ENCODE measurements at regions not wholly inside any gene's neighbourhood (a gene's known extent, or its start where the extent isn't known, plus 50 kb on each side); places are given as distances from the start of the nearest gene placed in this dataset.

DNA sequence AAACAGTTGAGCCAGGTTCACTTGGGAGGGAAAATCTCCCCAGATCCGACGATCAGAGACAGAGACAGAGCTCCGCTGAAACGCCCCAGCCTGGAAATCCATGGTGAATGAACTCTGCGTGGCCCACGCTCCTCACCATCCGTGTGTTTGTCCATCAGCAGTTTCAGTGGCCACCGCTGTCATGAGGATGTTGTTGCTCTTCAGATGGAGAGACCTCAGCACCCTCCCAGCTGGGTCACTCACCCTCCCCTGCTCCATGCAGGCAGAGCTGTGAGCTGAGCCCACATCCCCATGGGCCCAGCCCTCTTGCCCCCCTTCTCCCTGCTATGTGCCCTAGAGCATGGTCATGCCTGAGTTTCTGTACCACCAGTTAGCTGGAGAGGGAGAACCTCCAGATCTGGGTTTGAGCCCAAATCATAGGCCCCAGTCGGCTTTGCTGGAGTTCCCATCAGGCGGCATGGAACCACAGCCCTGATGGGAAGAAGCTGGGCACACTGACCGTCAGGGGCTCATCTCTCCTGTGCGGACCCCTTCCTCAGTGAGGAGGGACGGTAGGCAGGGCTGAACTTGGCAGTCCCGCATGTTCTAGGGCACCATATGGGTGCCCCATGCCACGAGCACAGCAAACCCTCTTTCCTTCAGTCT, 154.4 kb upstream of the COL5A1 start:
- no peak for DNase-seq

GRCh38 chr9:134488331-134489280, 153.0 kb upstream of the COL5A1 start:
- DNase-seq: no peak

DNA sequence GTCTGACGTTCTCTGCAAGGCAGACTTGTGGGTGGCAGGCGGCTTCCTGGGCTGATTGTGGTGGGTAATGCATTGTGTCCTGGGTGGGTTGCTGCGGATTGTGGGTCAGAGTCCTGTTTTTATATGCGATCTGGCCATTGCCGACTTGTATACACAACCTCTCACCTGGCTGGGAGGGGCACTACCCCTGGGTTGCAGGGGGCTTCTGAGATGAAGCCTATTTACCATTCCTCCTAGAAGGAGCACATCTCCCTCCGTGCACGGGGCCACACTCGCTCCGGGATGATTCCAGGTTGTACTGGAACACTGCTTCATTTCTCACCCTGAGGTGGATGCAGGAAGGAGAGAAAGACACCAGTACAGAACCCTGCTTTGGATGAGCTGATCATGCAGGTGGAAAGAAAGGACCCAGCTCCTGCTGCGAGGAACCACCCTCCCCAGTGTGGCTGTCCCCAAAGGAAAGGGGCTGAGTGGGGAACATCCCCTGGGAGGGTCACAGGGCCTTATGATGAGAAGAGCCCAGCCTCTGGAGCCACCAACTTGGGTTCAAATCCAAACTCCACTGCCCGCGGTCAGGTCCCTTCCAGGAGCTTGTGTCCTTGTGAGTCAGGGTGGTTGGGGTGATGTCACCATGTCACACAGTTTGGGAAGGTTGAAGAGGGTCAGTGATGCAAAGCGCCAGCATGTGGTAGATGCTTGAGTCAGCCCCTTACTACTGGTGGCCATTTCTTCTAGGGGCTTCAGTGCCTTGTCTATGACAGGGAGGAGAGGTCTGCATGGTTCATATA, 151.8 kb upstream of the COL5A1 start:
- peak in 2 of 3 donors; percentile 7 to 11 for DNase-seq

DNA sequence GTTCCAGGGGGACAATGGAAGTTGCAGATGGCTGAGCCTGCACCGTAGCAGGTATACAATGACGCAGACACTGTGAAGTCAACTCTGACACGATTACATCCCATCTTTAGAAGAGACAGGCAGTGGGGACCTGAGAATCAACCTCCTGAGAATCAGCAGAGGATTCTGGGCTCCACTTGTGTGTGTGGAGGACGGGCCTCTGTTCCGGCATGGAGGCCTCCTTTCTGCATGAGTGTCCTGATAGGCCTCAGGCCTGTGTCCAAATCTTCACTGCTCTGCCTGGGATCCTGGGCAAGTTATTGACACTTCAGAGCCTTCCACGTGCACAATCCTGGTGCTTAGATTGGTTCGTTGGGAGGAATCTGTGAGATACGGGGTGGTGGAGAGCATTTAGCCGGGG, 151.2 kb upstream of the COL5A1 start:
- no peak for DNase-seq

DNA sequence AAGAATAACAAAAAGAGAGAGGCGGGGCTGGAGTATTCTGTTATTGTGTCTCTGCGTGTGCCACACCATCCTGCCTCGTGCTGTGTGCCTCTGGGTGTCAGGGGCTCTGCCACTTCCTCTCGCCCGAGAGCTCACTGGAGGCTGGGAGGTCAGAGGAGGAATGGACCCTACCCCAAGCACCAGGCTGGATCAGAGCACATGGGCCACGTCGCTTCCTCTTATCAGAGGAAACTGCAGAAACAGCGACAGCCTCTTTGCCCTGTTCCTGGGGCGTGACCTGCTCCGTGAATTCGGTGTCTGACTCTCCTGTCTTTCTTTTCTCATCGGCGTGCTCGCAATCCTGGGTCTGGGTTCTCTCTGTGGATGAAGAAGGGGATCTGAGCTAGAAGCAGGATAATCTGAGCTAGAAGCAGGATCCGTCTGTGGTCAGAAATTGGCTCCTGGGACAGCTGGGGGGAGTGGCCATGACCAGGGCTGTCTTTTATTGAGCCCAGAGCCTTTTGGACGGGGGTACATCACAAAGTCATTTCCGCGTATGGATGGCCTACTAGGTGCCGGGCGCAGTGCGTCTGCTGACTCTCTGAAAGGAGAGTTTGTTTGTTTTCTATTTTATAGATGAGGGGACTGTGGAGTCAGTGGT, 150.3 kb upstream of the COL5A1 start:
- DNase-seq: peak in 1 of 3 donors; percentile 9

GRCh38 chr9:134491856-134492255, 149.7 kb upstream of the COL5A1 start:
- no peak for DNase-seq

- DNase-seq: no peak
These were observed 149.3 kb upstream of the COL5A1 start for GRCh38 chr9:134492281-134492691.

- no peak for DNase-seq
These were observed 148.7 kb upstream of the COL5A1 start for GRCh38 chr9:134492721-134493460.

GRCh38 chr9:134493461-134494272, 147.9 kb upstream of the COL5A1 start:
- DNase-seq: no peak

GRCh38 chr9:134494273-134494815, 147.3 kb upstream of the COL5A1 start:
- no peak for DNase-seq

DNA sequence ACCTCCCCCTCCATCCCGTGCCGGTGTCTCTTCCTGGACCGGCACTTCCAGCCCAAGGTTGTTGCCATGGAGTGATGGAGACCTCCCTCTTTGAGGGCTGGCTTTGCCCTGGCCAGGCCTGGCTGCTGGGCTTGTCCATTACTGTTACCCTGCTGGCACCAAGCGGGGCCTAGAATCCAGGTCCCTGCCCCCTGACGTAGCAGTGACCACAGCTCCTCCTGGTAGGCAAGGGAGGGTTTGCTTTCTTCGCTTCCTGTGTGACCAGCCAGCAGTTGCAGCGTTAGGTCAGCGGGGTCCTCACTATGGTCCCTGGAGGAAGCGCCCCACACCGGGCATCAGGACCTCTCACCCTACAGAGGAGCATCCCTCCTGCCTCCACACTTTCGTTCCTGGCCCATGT, 146.7 kb upstream of the COL5A1 start:
- no peak for DNase-seq

- no peak for DNase-seq
These were observed 145.7 kb upstream of the COL5A1 start for GRCh38 chr9:134495881-134496412.

DNA sequence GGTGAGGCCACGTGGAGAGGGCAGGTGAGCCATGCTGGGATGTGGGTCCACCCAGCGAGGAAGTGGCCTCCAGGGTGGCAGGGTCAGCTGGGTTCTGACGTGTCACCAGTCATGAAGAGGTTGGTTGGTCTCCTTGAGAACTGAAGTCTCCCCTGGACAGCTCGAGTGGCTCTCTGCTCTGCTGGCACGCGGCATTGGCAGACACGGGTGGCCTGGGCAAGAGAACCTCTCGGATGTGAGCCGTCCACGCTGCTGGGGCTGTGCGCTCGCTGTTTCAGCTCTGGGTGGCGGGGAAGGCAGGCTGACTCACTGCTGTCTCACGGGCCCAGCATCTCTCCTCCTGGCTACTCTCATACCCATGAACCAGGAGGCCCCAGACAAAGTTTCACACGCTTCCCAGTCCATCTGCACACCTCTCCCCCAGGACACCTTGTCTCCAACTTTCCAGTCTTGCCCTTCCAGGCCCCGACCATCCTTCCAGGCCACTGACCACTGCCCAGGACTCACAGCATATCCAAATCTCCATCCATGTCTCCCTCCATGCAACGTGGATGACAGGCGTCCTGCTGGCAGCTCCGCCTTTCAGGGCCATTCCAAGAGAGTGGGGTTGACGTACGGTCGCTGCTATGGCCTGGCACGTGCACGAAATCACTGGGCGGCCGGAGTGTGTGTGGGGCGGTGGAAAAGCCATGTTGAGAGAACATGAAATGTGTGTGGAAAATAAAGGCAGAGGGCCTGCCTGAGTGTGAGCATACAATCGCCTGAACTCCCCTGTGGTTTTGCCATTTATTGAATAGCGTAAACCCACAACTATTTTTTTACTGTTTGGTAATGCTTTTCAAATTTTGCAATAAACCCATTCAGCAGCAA, 145.0 kb upstream of the COL5A1 start:
- DNase-seq: no peak

- DNase-seq: no peak
These were observed 144.2 kb upstream of the COL5A1 start for GRCh38 chr9:134497283-134497860.

DNA sequence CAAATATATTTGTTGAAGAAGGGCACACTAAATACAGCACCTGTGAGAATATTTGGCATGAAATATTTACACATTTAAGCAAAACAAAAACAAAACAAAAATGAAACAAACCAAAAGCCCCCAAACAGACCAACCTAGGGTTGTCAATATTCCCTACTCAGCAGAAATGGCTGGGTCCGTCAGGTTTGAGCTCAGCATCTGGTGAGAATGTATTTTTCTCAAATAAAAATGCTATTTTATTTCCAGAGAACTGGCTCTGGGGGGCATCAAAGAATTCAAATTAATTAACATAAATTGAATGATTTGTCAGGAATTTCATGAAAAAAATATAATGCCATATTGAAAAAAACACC, 142.8 kb upstream of the COL5A1 start:
- DNase-seq: no peak

DNA sequence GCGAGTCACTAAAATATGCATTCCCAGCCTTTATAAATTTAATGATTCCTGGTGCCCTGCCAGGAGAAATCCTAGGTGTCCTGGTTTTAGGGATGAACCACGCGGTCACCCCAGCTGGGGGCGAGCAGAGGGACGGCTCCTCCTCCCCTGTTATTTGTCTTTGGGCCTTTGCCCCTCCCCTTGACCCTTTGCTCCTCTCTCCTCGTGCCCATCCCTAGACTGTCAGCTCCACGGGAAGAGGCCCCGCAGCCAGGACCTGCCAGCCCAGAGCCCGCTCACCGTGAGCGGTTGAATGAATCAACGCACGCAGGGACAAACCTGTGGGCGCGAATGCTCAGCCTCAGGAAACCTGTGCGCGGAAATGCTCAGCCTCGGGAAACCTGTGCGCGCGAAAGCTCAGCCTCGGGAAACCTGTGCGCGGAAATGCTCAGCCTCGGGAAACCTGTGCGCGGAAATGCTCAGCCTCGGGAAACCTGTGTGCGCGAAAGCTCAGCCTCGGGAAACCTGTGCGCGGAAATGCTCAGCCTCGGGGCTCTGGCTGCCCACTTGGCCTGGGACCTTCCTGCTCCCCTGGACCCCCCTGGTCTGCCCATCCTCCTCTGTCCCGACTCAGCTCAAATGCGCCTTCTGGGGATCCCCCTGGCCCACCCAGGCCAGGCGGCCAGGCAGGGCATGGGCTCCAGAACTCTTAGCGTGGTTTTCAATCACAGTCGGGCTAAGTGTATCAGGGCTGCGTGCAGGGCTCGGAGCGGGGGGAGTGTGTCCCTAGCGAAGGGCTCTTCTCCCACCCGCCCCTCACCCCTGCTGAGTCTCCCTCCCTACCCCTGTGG, 140.5 kb upstream of the COL5A1 start:
- no peak for DNase-seq

DNA sequence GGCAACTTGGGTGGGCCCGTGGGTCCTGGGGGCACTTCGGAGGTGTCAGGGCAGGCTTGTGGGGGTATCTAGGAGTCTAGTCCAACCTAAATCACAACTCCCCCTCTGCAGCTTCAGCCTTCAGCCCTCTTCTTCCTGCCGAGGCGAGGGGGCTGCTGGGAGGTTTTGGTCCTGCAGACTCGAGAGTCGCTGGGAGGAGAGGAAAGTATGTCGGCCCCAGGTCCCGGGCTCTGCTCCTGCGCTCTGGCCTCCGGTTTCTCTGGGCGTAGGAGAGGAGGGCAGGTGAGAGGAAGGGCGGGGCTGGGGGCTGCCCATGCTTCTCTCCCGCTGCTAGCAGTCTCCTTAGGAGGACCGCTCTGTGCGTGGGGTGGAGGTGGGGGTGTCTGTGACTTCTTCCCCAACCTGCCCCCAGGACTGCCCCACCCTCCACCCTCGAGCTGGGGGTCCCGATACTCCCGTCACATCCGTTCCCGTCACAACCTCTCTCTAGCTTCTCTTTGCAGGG, 139.8 kb upstream of the COL5A1 start:
- DNase-seq: no peak

DNA sequence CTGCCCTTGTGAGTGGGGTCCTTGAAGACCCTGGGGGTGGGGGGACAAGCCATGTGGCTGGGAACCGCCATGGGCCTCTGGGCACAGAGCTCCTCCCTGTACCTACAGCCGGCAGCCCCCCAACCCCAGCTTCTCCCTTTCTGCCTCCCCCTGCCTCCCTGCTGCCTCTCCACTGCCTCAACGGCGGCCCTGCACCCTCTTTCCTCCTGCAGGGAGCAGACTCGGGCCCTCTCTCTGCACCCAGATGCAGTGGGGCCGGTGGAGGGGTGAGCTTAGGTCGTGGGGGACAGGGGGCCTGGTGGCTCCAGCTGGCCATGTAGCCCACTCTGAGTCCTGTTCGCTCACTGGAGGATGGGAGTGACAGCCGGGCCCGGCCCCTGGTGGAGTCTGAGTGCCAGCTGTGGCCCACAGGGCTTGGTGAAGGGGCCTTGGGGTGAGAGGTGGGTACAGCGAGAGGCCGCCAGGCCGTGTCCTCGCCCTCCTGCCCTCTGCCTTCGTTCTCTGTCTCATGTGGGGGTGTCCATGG, 139.3 kb upstream of the COL5A1 start:
- DNase-seq: no peak

Data from suppressor macrophage treated with lipopolysaccharide for 1 hour (primary cell).